Naive thymus-derived CD8-positive, alpha-beta T cell (primary cell): ENCODE measurements at regions not wholly inside any gene's neighbourhood (a gene's known extent, or its start where the extent isn't known, plus 50 kb on each side); places are given as distances from the start of the nearest gene placed in this dataset.

ENCODE experiments used
- ATAC-seq, 2 donors: fragments of 150-1000 bp; cut with Tn5 transposase in 1 of 2; sonication (Bioruptor Pico), chemical (Tn5 transposase) in 1 of 2; 1 replicate in 1 of 2; 2 replicates in 1 of 2; pipeline ENCODE4 v1.10.0; 2021; ENCODE audit warnings: mild to moderate bottlenecking in 2 of 2, moderate library complexity in 2 of 2
- POLR2A ChIA-PET: fragments of 350-600 bp; sonication (Branson Sonifier 250); formaldehyde crosslinking; loops from one replicate; lab custom pipeline; 2021; ENCODE audit warnings: antibody characterized with exemption; lab: Charles Lee
- DNase-seq, 10 donors: peaks; one replicate each; pipeline versions ENCODE4 v3.0.0 to v3.0.0-alpha.2; 2020 to 2022
- H3K27ac Mint-ChIP-seq, 10 donors: one replicate each; pipeline ENCODE4 v1.8.0; 2020 to 2022; ENCODE audit warnings: mild to moderate bottlenecking in 10 of 10, mixed read lengths in 10 of 10, moderate library complexity in 4 of 10, inconsistent platforms in 1 of 10
- H3K27me3 Mint-ChIP-seq, 5 donors: one replicate each; pipeline ENCODE4 v1.8.0; 2021 to 2022; ENCODE audit warnings: mixed read lengths in 5 of 5
- H3K36me3 Mint-ChIP-seq, 3 donors: one replicate each; pipeline ENCODE4 v1.8.0; 2020 to 2022; ENCODE audit warnings: mixed read lengths in 3 of 3, mild to moderate bottlenecking in 2 of 3, inconsistent platforms in 1 of 3
- H3K4me1 Mint-ChIP-seq, 4 donors: one replicate each; pipeline ENCODE4 v1.8.0; 2021 to 2022; ENCODE audit warnings: mixed read lengths in 4 of 4
- H3K4me3 Mint-ChIP-seq, 10 donors: one replicate each; pipeline ENCODE4 v1.8.0; 2020 to 2022; ENCODE audit warnings: mild to moderate bottlenecking in 10 of 10, mixed read lengths in 10 of 10, moderate library complexity in 6 of 10, inconsistent platforms in 1 of 10
- H3K9me3 Mint-ChIP-seq, 9 donors: one replicate each; pipeline ENCODE4 v1.8.0; 2020 to 2022; ENCODE audit warnings: mixed read lengths in 9 of 9, mild to moderate bottlenecking in 3 of 9, inconsistent platforms in 1 of 9, moderate library complexity in 1 of 9

DNA sequence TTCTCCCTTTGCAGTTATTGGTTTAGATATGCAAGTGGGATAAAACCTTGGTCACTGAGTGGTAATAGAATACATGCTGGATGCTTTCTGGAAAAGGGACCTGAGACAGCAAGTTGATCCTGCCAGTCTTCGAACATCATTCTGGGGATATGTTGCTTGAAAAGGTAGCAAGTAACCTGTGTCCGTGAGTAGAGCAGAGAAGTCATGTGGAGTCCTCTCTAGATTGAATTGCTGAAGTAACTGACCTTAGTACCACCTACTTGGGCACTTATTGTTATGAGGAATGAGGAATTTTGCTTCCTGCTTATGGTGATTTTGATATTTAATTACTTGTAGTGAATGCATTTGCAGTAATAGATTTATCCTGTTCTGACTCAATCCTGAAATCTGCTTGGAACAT, 367.3 kb upstream of the IMPG1 start:
- no peak for DNase-seq
- Mint-ChIP-seq H3K9me3 (peaks cover 0 to 12% (median 5%) of the 10 kb centered on the region in 9 donors), H3K36me3 (no peaks in the 10 kb centered on the region), H3K27ac (no peak overlapping the region), H3K4me3 (no peak overlapping the region), H3K27me3 (peaks cover 0 to 3% (median 0%) of the 10 kb centered on the region in 5 donors), H3K4me1 (no peaks in the 10 kb centered on the region)
- POLR2A ChIA-PET = no interaction called here
- ATAC-seq = no peak

DNA sequence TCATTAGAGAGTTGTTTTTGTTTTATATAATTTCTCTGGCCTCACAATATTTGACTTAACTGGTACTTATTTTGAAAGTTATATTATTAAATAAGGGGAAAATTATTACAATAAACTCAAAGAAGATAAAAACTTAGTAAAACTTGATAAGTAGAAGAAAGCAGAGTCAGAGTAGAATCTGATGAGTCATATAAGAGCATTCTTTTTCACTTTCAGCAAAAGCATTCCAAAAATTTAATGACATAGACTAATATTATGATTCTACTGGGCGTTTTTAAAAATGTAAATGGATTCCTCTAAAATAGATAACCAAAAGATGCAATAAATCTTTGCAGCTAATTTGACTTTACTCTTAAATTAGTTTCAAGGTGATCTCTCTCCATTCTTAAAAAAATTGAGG, 366.3 kb upstream of the IMPG1 start:
- Mint-ChIP-seq H3K9me3 (peaks cover 2 to 22% (median 10%) of the 10 kb centered on the region in 9 donors), H3K27ac (no peak overlapping the region), H3K27me3 (peaks cover 0 to 3% (median 0%) of the 10 kb centered on the region in 5 donors), H3K36me3 (no peaks in the 10 kb centered on the region), H3K4me3 (no peak overlapping the region), H3K4me1 (no peaks in the 10 kb centered on the region)
- no peak for ATAC-seq
- no peak for DNase-seq
- POLR2A ChIA-PET = no interaction called here

- Mint-ChIP-seq H3K4me1 (no peaks in the 10 kb centered on the region), H3K27ac (no peak overlapping the region), H3K9me3 (peaks cover 0 to 30% (median 12%) of the 10 kb centered on the region in 9 donors), H3K27me3 (peaks cover 0 to 3% (median 0%) of the 10 kb centered on the region in 5 donors), H3K36me3 (no peaks in the 10 kb centered on the region), H3K4me3 (no peak overlapping the region)
- ATAC-seq (no peak), DNase-seq (no peak)
- POLR2A ChIA-PET = no interaction called here
Measured at GRCh38 chr6:76435174-76435573, 362.7 kb upstream of the IMPG1 start.

- no peak for DNase-seq
- ATAC-seq = no peak
- Mint-ChIP-seq H3K4me1 (no peaks in the 10 kb centered on the region), H3K4me3 (no peak overlapping the region), H3K27me3 (no peaks in the 10 kb centered on the region), H3K9me3 (peaks cover 0 to 15% (median 6%) of the 10 kb centered on the region in 9 donors), H3K36me3 (no peaks in the 10 kb centered on the region), H3K27ac (no peak overlapping the region)
- POLR2A ChIA-PET = no interaction called here
Measured at GRCh38 chr6:76422511-76423213, 350.2 kb upstream of the IMPG1 start.

- H3K27me3 Mint-ChIP-seq = no peaks in the 10 kb centered on the region
- H3K4me3 Mint-ChIP-seq = no peak overlapping the region
- no peak for ATAC-seq
- no peaks in the 10 kb centered on the region for H3K4me1 Mint-ChIP-seq
- H3K27ac Mint-ChIP-seq = no peak overlapping the region
- no peak for DNase-seq
- no peaks in the 10 kb centered on the region for H3K36me3 Mint-ChIP-seq
- POLR2A ChIA-PET = no interaction called here
- peaks cover 0 to 15% (median 4%) of the 10 kb centered on the region in 9 donors for H3K9me3 Mint-ChIP-seq
Measured at GRCh38 chr6:76420094-76420493, 347.6 kb upstream of the IMPG1 start.

DNA sequence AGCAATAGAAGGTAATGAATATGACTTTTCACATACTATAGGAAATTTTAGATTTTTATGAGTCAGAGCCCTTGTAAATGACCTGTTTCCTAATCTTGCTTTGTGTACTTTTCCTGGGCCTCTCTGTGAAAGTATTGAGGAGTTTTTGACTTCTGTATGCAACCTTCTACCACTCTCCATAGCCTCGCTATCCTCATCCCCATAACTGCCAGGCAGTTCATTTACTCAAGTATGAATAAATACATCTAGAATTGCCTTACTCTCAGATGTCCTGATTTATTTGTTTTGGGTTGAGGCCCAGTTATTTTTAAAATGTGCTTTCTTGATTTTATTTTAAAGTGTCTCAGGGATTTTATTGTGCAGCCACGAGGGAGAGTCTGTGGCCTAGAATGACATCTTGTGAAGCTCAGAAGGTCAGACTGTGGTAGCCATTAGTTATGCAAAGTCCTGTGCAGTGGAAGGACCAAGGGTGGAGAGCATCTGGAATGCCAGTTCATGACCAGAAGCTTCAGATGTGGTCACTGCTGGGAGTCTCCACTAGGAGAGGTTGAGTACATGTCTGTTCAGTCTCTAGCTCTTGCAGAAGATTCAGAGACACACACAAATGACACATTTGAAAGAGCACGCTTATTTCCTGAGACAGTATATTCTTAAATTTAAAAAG, 346.2 kb upstream of the IMPG1 start:
- DNase-seq = no peak
- Mint-ChIP-seq H3K36me3 (no peaks in the 10 kb centered on the region), H3K27me3 (no peaks in the 10 kb centered on the region), H3K4me1 (no peaks in the 10 kb centered on the region), H3K27ac (no peak overlapping the region), H3K4me3 (no peak overlapping the region), H3K9me3 (peaks cover 0 to 15% (median 0%) of the 10 kb centered on the region in 9 donors)
- no peak for ATAC-seq
- POLR2A ChIA-PET = no interaction called here

- H3K4me1 Mint-ChIP-seq = no peaks in the 10 kb centered on the region
- POLR2A ChIA-PET = no interaction called here
- H3K36me3 Mint-ChIP-seq = no peaks in the 10 kb centered on the region
- H3K4me3 Mint-ChIP-seq = no peak overlapping the region
- no peak for ATAC-seq
- H3K27ac Mint-ChIP-seq = no peak overlapping the region
- no peaks in the 10 kb centered on the region for H3K27me3 Mint-ChIP-seq
- H3K9me3 Mint-ChIP-seq = peaks cover 0 to 15% (median 0%) of the 10 kb centered on the region in 9 donors
- no peak for DNase-seq
Measured at GRCh38 chr6:76416821-76417605, 344.6 kb upstream of the IMPG1 start.

- H3K4me3 Mint-ChIP-seq = no peak overlapping the region
- H3K36me3 Mint-ChIP-seq = no peaks in the 10 kb centered on the region
- no peak for DNase-seq
- no peaks in the 10 kb centered on the region for H3K27me3 Mint-ChIP-seq
- H3K4me1 Mint-ChIP-seq = no peaks in the 10 kb centered on the region
- POLR2A ChIA-PET = no interaction called here
- peaks cover 0 to 8% (median 2%) of the 10 kb centered on the region in 9 donors for H3K9me3 Mint-ChIP-seq
- no peak for ATAC-seq
- no peak overlapping the region for H3K27ac Mint-ChIP-seq
Measured at GRCh38 chr6:76403064-76403463, 330.6 kb upstream of the IMPG1 start.

DNA sequence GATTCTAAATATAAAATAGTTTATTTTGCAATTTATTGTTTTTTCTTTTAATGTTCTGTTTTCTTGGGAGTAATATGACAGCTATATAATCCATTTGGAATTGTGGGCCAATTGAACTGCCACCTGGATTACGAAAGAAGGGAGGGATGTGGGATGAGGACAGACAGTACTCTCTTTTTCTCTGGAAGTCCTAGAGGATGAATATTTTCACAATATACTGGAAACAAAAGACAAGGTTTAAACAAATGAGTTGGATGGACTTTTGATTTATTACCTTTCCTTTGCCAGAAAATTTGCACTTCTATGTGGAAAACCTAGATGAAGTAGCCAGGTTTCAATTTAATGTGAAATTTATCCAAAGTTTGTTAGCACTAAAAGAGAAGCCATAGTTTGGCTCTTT, 325.5 kb upstream of the IMPG1 start:
- POLR2A ChIA-PET = no interaction called here
- DNase-seq (no peak), ATAC-seq (no peak)
- Mint-ChIP-seq H3K27ac (no peak overlapping the region), H3K9me3 (peaks cover 0 to 17% (median 7%) of the 10 kb centered on the region in 9 donors), H3K4me3 (no peak overlapping the region), H3K4me1 (no peaks in the 10 kb centered on the region), H3K27me3 (no peaks in the 10 kb centered on the region), H3K36me3 (no peaks in the 10 kb centered on the region)

- POLR2A ChIA-PET = no interaction called here
- no peak overlapping the region for H3K4me3 Mint-ChIP-seq
- no peaks in the 10 kb centered on the region for H3K4me1 Mint-ChIP-seq
- DNase-seq (peak in 1 of 10 donors; percentile 21), ATAC-seq (no peak)
- no peaks in the 10 kb centered on the region for H3K27me3 Mint-ChIP-seq
- H3K36me3 Mint-ChIP-seq = peaks cover 0 to 8% (median 0%) of the 10 kb centered on the region in 3 donors
- H3K9me3 Mint-ChIP-seq = peaks cover 15 to 48% (median 20%) of the 10 kb centered on the region in 9 donors
- no peak overlapping the region for H3K27ac Mint-ChIP-seq
Measured at GRCh38 chr6:76382201-76382600, 309.7 kb upstream of the IMPG1 start.

- Mint-ChIP-seq H3K27ac (no peak overlapping the region), H3K36me3 (peaks cover 0 to 8% (median 0%) of the 10 kb centered on the region in 3 donors), H3K27me3 (no peaks in the 10 kb centered on the region), H3K4me1 (no peaks in the 10 kb centered on the region), H3K4me3 (no peak overlapping the region), H3K9me3 (peaks cover 15 to 49% (median 21%) of the 10 kb centered on the region in 9 donors)
- ATAC-seq = no peak
- DNase-seq = no peak
- POLR2A ChIA-PET = no interaction called here
Measured at GRCh38 chr6:76381612-76382011, 309.1 kb upstream of the IMPG1 start.

DNA sequence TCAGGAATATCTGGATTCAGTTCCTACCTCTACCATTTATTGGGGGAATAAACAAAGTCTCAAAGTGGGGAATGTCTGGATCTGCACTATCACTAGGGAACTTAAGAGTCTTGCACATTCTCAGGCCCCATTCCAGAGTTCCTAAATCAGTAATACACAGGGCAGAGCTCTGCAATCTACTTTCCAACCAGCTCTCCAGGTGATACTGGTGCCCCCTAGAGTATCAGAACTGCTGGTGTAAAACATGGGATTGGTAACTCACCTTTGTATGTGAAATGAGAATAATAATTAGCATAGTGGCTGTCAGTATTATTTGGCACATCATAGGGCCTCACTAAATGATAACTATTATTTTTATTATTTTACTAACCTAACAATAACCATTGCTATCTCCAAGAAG, 278.8 kb upstream of the IMPG1 start:
- POLR2A ChIA-PET = no interaction called here
- Mint-ChIP-seq H3K9me3 (peaks cover 0 to 21% (median 7%) of the 10 kb centered on the region in 9 donors), H3K4me1 (no peaks in the 10 kb centered on the region), H3K4me3 (no peak overlapping the region), H3K27me3 (no peaks in the 10 kb centered on the region), H3K27ac (no peak overlapping the region), H3K36me3 (no peaks in the 10 kb centered on the region)
- ATAC-seq (no peak), DNase-seq (no peak)

DNA sequence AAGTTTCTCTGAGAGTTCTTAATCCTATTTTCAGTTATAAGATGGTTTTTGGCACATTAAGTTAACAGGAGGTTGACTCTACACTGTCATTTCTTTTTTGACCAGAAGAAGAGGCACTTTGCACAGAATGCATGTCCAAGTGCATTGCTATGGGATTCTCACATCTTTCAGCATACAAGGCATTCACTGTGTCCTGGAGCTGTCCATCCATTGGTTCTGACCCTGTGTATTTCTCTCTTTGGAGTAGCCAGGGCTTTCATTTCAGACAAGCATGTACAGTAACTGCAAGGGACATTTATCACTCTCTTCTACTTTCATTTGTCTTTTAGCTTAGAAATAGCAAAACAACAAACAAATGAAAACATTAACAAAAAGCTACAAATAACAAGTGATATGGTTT, 275.1 kb upstream of the IMPG1 start:
- no peaks in the 10 kb centered on the region for H3K4me1 Mint-ChIP-seq
- no peak overlapping the region for H3K4me3 Mint-ChIP-seq
- POLR2A ChIA-PET = no interaction called here
- no peaks in the 10 kb centered on the region for H3K36me3 Mint-ChIP-seq
- ATAC-seq (no peak), DNase-seq (no peak)
- H3K9me3 Mint-ChIP-seq = peaks cover 2 to 29% (median 10%) of the 10 kb centered on the region in 9 donors
- H3K27me3 Mint-ChIP-seq = no peaks in the 10 kb centered on the region
- H3K27ac Mint-ChIP-seq = no peak overlapping the region
